C4-2B (cell line): ENCODE measurements at regions not wholly inside any gene's neighbourhood (a gene's known extent, or its start where the extent isn't known, plus 50 kb on each side); places are given as distances from the start of the nearest gene placed in this dataset.

Experiments used
- CTCF ChIP-seq: fragments of 450-650 bp; conservative IDR thresholded peaks from 2 replicates; pipeline ENCODE4 v1.5.1; 2017; ENCODE audit warnings: mild to moderate bottlenecking
- ZFX ChIP-seq: fragments of 450-650 bp; IDR thresholded peaks from 2 replicates; pipeline ENCODE4 v1.6.1; 2017

GRCh38 chr2:138157372-138157771 lies 193.1 kb downstream of the HNMT start:
- no peak for TF ChIP-seq CTCF
- TF ChIP-seq ZFX: no peak
